D721Med (cell line): ENCODE measurements at regions not wholly inside any gene's neighbourhood (a gene's known extent, or its start where the extent isn't known, plus 50 kb on each side); places are given as distances from the start of the nearest gene placed in this dataset.
A peak's percentile ranks its signal among the peaks of the same experiment; 100 is the strongest.

ENCODE experiments used
- DNase-seq: peaks from one replicate; pipeline ENCODE4 v3.0.0; 2011; ENCODE audit warnings: low spot score; ENCODE audit not compliant: insufficient read length
- FAIRE-seq: peaks from 2 replicates; lab custom pipeline; 2011; peaks lifted over from hg19 to GRCh38; lab: Jason Lieb, UNC
- CTCF ChIP-seq: IDR thresholded peaks from 2 replicates; pipeline ENCODE4 v1.5.1; 2012; ENCODE audit warnings: mild to moderate bottlenecking, control low read depth; ENCODE audit not compliant: insufficient read depth; ENCODE audit errors: missing control alignments

GRCh38 chr5:163622799-163623198, 117.4 kb downstream of the MAT2B start:
- TF ChIP-seq CTCF: no peak
- FAIRE-seq (no peak), DNase-seq (no peak)

- FAIRE-seq (no peak), DNase-seq (no peak)
- no peak for TF ChIP-seq CTCF
Observed at GRCh38 chr5:163623524-163623923, 118.1 kb downstream of the MAT2B start.

GRCh38 chr5:163623986-163624385, 118.6 kb downstream of the MAT2B start:
- FAIRE-seq: no peak
- DNase-seq: no peak
- TF ChIP-seq CTCF: no peak

- no peak for TF ChIP-seq CTCF
- FAIRE-seq: peak; percentile 80
- DNase-seq: no peak
Observed at GRCh38 chr5:163624431-163624830, 119.0 kb downstream of the MAT2B start.

- FAIRE-seq (no peak), DNase-seq (no peak)
- no peak for TF ChIP-seq CTCF
Observed at GRCh38 chr5:163626904-163627434, 121.5 kb downstream of the MAT2B start.

- TF ChIP-seq CTCF: no peak
- DNase-seq (no peak), FAIRE-seq (no peak)
Observed at GRCh38 chr5:163631856-163632255, 126.4 kb downstream of the MAT2B start.

- no peak for TF ChIP-seq CTCF
- FAIRE-seq (no peak), DNase-seq (no peak)
Observed at GRCh38 chr5:163633926-163634460, 128.6 kb downstream of the MAT2B start.
